Breast epithelium (tissue), 4 donors: ENCODE measurements at regions not wholly inside any gene's neighbourhood (a gene's known extent, or its start where the extent isn't known, plus 50 kb on each side); places are given as distances from the start of the nearest gene placed in this dataset.
"Not testable (repeated sequence)": the region's sequence is repeated elsewhere in the genome, so short reads cannot be mapped to it uniquely, and the experiment has no call there.

Experiments used
- DNase-seq, 2 donors: peaks; one replicate each; pipeline ENCODE4 v3.0.0-alpha.2; 2019; ENCODE audit warnings: low spot score in 2 of 2
- H3K27ac ChIP-seq, 2 donors: fragments of 200-600 bp; sonication (generic) in 1 of 2; one replicate each; pipeline ENCODE4 v1.5.1; 2016 to 2019; ENCODE audit warnings: mild to moderate bottlenecking in 1 of 2
- H3K27me3 ChIP-seq, 2 donors: fragments of 200-600 bp; sonication (generic) in 1 of 2; one replicate each; pipeline versions ENCODE4 v1.5.1 to v1.6.0; 2017 to 2019; ENCODE audit warnings: control low read depth in 1 of 2, mild to moderate bottlenecking in 1 of 2
- H3K36me3 ChIP-seq: fragments of 200-600 bp; one replicate; pipeline ENCODE4 v1.5.1; 2019
- H3K4me1 ChIP-seq, 2 donors: fragments of 200-600 bp; sonication (generic); one replicate each; pipeline ENCODE4 v1.5.1; 2016 to 2019; ENCODE audit warnings: control low read depth in 1 of 2
- H3K4me3 ChIP-seq, 3 donors: fragments of 200-600 bp; sonication (generic); 1 replicate in 2 of 3; 2 replicates in 1 of 3; pipeline ENCODE4 v1.5.1; 2016 to 2019; ENCODE audit warnings: mild to moderate bottlenecking in 3 of 3, moderate library complexity in 2 of 3
- H3K9me3 ChIP-seq, 2 donors: fragments of 200-600 bp; sonication (generic) in 1 of 2; one replicate each; pipeline ENCODE4 v1.5.1; 2016 to 2019; ENCODE audit warnings: control low read depth in 1 of 2
- POLR2AphosphoS5 ChIP-seq, 3 donors: sonication (generic); formaldehyde crosslinking; IDR thresholded peaks; one replicate each; pipeline ENCODE4 v1.6.1; 2017; ENCODE audit warnings: antibody characterized with exemption in 3 of 3
- intact Hi-C: fragments of 100-400 bp; cut with DNase I; formaldehyde crosslinking; loops from one replicate; pipeline ENCODE4 v1.15.1; 2023; ENCODE audit warnings: low total_unique reads

DNA sequence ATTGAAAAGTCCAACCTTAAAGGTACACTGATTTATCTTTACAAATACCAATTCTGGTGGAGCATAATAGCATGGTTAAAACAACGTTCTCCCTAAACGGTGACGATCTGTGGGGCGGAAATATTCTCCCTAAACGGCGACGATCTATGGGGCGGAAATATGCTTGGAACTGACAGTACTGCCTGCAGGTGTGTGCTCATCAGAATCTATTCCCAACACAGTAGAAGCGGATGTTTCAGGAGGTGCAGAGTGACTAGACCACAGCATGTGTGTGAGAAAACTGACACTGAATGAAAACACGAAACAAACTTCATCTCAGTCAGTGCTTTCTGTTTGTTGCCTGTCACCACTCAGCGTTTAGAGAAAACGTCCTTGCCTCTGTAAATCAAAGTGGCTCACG, 210.0 kb downstream of the BANP start:
- not testable (repeated sequence) for H3K27me3 ChIP-seq, DNase-seq, H3K36me3 ChIP-seq, H3K4me1 ChIP-seq, H3K4me3 ChIP-seq, H3K9me3 ChIP-seq, H3K27ac ChIP-seq
- intact Hi-C loops, result loop anchor here (5.0 kb wide), 1 partner anchor 304 kb away; no protein-coding TSS in a partner anchor

DNA sequence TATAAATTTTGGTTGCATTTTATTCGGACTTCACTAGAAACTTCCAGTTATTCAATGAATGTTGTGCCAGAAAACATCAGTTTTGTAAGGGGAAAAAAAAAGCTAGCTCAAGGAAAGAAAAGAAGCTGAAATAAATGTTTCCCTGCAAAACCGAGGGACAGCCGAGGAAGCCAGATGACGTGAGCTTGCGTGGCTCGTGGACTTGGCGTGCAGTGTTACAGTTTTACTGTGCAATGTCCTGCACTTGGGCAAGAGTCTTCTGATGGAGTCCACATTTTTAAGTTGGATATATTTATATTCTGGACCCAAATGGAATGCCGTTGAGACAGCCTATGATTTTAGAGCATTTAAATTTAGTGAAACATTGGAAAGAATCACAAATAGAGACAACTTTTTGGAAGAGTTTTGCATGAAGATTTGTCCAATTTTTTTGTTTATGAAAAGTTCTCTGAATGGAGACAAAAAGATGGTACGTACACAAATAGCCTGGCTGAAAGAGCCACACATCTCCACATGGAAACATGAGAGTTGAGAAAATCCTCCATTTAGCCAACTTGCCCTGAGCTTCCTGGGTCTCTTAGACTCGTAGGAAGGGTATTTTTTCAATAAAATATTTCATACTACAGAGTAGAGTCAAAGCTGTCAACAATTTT, 210.5 kb downstream of the BANP start:
- intact Hi-C loops, result loop anchor here (5.0 kb wide), 1 partner anchor 304 kb away; no protein-coding TSS in a partner anchor
- H3K4me1 ChIP-seq, H3K27ac ChIP-seq, H3K4me3 ChIP-seq, H3K27me3 ChIP-seq, H3K9me3 ChIP-seq, H3K36me3 ChIP-seq: not testable (repeated sequence)
- DNase-seq, result peak in 1 of 2 donors; percentile 25

- not testable (repeated sequence) for H3K27me3 ChIP-seq, H3K27ac ChIP-seq, DNase-seq, H3K36me3 ChIP-seq, H3K9me3 ChIP-seq, H3K4me3 ChIP-seq, H3K4me1 ChIP-seq
- intact Hi-C loops, result loop anchor here (5.0 kb wide), 1 partner anchor 305 kb away; no protein-coding TSS in a partner anchor
Measured at GRCh38 chr16:88162778-88163177, 211.5 kb downstream of the BANP start.

- H3K9me3 ChIP-seq, H3K27me3 ChIP-seq, H3K27ac ChIP-seq, H3K4me3 ChIP-seq, H3K4me1 ChIP-seq, H3K36me3 ChIP-seq: not testable (repeated sequence)
- peak in 1 of 2 donors; percentile 47 for DNase-seq
- intact Hi-C loops, result loop anchor here (5.0 kb wide), 1 partner anchor 307 kb away; no protein-coding TSS in a partner anchor
Measured at GRCh38 chr16:88164196-88165039, 213.2 kb downstream of the BANP start.

GRCh38 chr16:88165040-88165544, 213.9 kb downstream of the BANP start:
- H3K4me1 ChIP-seq, H3K27me3 ChIP-seq, H3K27ac ChIP-seq, H3K9me3 ChIP-seq, H3K4me3 ChIP-seq, intact Hi-C loops, H3K36me3 ChIP-seq: not testable (repeated sequence)
- DNase-seq, result peak in 1 of 2 donors; percentile 24

GRCh38 chr16:88165683-88166082, 214.4 kb downstream of the BANP start:
- H3K9me3 ChIP-seq, H3K4me1 ChIP-seq, H3K27ac ChIP-seq, H3K36me3 ChIP-seq, H3K4me3 ChIP-seq, H3K27me3 ChIP-seq, intact Hi-C loops: not testable (repeated sequence)
- peak in 1 of 2 donors; percentile 27 for DNase-seq

DNA sequence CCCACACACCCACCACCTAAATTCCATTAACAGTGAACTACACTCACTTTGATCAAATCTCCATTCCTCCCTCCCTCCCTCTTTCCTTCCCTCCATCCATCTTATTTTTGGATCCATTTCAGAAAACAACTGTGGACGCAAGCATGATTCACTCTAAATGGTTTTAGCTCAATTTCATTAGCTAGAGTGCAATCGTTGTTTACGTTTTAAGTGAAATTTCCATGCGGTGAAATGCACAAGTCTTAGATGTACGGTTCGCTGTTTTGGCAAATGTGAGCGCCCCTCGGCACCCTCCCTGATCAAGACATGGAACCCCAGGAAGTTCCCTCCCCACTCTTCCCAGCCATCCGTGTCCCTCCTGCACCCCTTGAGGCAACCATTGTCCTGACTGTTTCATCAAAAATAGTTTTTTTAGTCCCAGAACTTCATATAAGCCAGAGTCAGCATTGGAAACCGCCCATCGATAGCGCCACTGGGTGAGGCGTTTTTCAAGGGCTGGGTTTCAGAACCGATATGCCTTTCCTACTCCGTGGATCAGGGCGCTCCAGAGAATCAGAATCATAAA, 215.1 kb downstream of the BANP start:
- DNase-seq, result peak in 1 of 2 donors; percentile 41
- H3K27ac ChIP-seq, H3K36me3 ChIP-seq, intact Hi-C loops, H3K4me3 ChIP-seq, H3K4me1 ChIP-seq, H3K9me3 ChIP-seq, H3K27me3 ChIP-seq: not testable (repeated sequence)

DNA sequence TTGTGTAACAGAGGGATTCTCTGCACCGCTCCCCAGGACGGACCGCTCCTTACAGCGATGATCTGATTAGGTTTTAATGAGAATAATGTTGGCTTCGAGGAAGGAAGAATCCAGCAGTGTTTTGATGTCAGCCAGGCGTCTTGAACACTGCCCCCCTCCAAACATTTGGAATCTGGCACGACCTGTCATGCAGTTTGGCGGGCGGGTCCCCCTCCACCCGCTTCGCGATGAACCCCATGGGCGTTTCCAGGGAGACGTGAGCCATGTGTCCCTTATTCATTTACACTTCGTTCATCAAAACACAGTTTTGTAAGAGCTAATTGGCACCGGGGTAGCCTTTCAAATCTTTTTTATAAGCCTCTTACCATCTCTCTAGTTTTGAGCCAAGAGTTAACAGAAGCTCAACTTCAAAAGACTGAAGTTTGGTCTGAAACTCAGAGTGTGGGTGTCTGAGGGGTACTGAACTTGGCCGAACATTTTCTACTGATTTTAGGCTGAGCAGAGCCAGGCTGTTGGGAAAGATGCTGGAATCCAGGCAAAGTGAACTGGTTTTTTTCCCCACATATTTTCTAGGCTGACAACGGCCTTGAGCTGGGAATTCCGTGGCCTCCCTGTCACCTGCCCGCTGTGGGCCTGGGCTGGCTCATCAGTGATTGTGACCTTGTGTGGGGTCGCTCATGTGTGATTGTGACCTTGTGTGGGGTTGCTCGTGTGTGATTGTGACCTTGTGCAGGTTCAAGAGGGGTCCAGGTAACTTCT, 214.8 kb upstream of the ZNF469 start:
- H3K36me3 ChIP-seq, H3K9me3 ChIP-seq, H3K27ac ChIP-seq, H3K4me1 ChIP-seq, H3K4me3 ChIP-seq, H3K27me3 ChIP-seq, intact Hi-C loops: not testable (repeated sequence)
- DNase-seq, result peak in 1 of 2 donors; percentile 36
- TF ChIP-seq POLR2AphosphoS5 (IDR thresholded peaks at IDR 0.05), result peak in 1 of 3 donors; percentile 61

DNA sequence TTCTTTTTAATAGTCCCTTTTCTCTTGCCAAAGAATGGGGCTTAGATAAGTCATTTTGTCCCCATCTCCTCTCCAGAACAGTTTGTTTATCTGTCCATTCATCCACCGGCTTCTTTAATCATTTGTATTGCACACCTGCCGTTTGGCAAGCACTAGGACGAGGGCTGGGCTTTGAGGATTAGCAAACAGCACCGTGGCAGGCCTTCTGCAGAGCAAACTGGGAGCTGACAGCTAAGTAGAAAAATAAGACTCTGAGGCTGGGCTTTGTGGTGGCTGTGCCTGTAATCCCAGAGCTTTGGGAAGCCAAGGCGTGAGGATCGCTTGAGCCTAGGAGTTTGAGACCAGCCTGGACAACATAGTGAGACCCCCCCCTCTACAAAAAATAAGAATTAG, 214.2 kb upstream of the ZNF469 start:
- H3K27ac ChIP-seq, H3K9me3 ChIP-seq: not testable (repeated sequence)
- peak in 1 of 2 donors; percentile 49 for DNase-seq

GRCh38 chr16:88169136-88169830, 213.5 kb upstream of the ZNF469 start:
- H3K27me3 ChIP-seq, H3K4me1 ChIP-seq, H3K9me3 ChIP-seq, intact Hi-C loops, H3K36me3 ChIP-seq, H3K4me3 ChIP-seq, H3K27ac ChIP-seq: not testable (repeated sequence)
- peak in 1 of 2 donors; percentile 37 for DNase-seq

More for the DNA sequence above, 214.2 kb upstream of the ZNF469 start:
- intact Hi-C loops, H3K27me3 ChIP-seq, H3K4me3 ChIP-seq, H3K4me1 ChIP-seq, H3K36me3 ChIP-seq: not testable (repeated sequence)

DNA sequence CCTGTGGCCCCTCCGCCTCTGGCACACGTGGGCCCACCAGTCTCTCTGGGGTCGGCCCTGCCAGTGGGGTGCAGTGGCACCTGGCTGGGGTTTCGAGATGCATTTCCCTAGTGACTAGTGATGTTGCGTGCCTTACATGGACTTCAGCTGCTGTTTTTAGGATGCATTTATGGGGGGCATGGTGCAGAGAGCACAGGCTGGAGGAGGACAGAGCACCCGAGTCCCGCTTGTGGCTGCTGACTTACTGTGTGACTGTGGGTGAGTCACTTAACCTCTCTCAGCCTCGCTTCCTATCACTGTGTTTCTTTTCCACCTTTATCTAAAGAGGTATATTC, 213.0 kb upstream of the ZNF469 start:
- H3K4me3 ChIP-seq, H3K4me1 ChIP-seq, intact Hi-C loops, H3K27me3 ChIP-seq, H3K27ac ChIP-seq, H3K36me3 ChIP-seq, H3K9me3 ChIP-seq: not testable (repeated sequence)
- DNase-seq, result peak in 1 of 2 donors; percentile 3
